ENCODE measurements at regions not wholly inside any gene's neighbourhood (a gene's known extent, or its start where the extent isn't known, plus 50 kb on each side); places are given as distances from the start of the nearest gene placed in this dataset.

GRCh38 chr2:64328415-64328722 is 125.6 kb upstream of the LGALSL start:
- Histone ChIP-seq H3K27me3 (replicated peaks in 1 of 4; ENCODE audit: control extremely low read depth in 1 of 4, control insufficient read depth in 3 of 4, insufficient read depth in 4 of 4, low read length in 3 of 4) (no peaks in the 10 kb centered on the region), H3K79me2 (ENCODE audit: control insufficient read depth, insufficient read depth, low read length) (no peaks in the 10 kb centered on the region), H3K4me3 (ENCODE audit: control extremely low read depth in 1 of 5, extremely low read depth in 1 of 5, insufficient read depth in 1 of 5, low read depth in 2 of 5, low read length in 4 of 5) (no peak overlapping the region), H3K4me1 (ENCODE audit: control insufficient read depth in 2 of 2, insufficient read depth in 2 of 2, low read length in 2 of 2) (peaks cover 26 to 39% of the 10 kb centered on the region in 2 donors), H3K36me3 (replicated peaks in 1 of 2; ENCODE audit: control extremely low read depth in 1 of 2, control insufficient read depth in 1 of 2, extremely low read depth in 1 of 2, insufficient read depth in 2 of 2, low read length in 1 of 2) (no peaks in the 10 kb centered on the region), H2AFZ (ENCODE audit: insufficient read depth, low read depth, low read length, poor library complexity, severe bottlenecking) (peak overlapping the region; percentile 79), H3K4me2 (replicated peaks; ENCODE audit: low read depth, low read length, poor library complexity, severe bottlenecking) (peak overlapping the region; percentile 78), H3K9ac (ENCODE audit: low read length) (no peak overlapping the region), H3K9me3 (ENCODE audit: control extremely low read depth in 1 of 3, control insufficient read depth in 2 of 3, insufficient read depth in 1 of 3, low read length in 2 of 3) (no peaks in the 10 kb centered on the region), H4K20me1 (ENCODE audit: control insufficient read depth, insufficient read depth, low read length, poor library complexity, severe bottlenecking) (no peaks in the 10 kb centered on the region), H3K27ac (ENCODE audit: low read length in 2 of 2) (peak overlapping the region in 1 of 2 donors; percentile 53)
- intact Hi-C loops (cut with micrococcal nuclease): loop anchor here (1.0 to 5.0 kb wide), 6 partner anchors 66 to 636 kb away; partner anchors contain the start of gene PELI1
- TF ChIP-seq EZH2 (IDR thresholded peaks at IDR 0.05; ENCODE audit: borderline replicate concordance, insufficient read depth, low read depth, low read length, poor library complexity, severe bottlenecking): no peak
- no peak for TF ChIP-seq CTCF (IDR thresholded peaks at IDR 0.05)
- H3K4me3 Mint-ChIP-seq: peak overlapping the region; percentile 71
- no peaks in the 10 kb centered on the region for H3K9me3 Mint-ChIP-seq (ENCODE audit: insufficient read depth)
- ATAC-seq (ENCODE audit: low read depth) (no peak), DNase-seq (no peak)
- H3K27ac Mint-ChIP-seq: peak overlapping the region; percentile 83
- CTCF ChIA-PET: interaction anchor here (0.6 to 11.9 kb wide), 61 partner anchors 8 to 835 kb away, joined by 3 to 612 read pairs (median 6); partner anchors contain the start of gene AFTPH
- H3K27me3 Mint-ChIP-seq: no peaks in the 10 kb centered on the region
- 80% methylated on average over 5 of the region's 8 CpGs for WGBS (ENCODE audit: insufficient coverage)
- peaks cover 44% of the 10 kb centered on the region for H3K4me1 Mint-ChIP-seq
- POLR2A ChIA-PET: interaction anchor here (3.7 to 3.8 kb wide), 2 partner anchors 186 to 279 kb away, joined by 18 to 30 read pairs; no protein-coding TSS in a partner anchor

GRCh38 chr2:64328756-64329155 is 125.2 kb upstream of the LGALSL start:
- no peaks in the 10 kb centered on the region for H3K79me2 ChIP-seq (ENCODE audit: control insufficient read depth, insufficient read depth, low read length)
- no peak overlapping the region for H3K4me3 ChIP-seq (ENCODE audit: control extremely low read depth in 1 of 5, extremely low read depth in 1 of 5, insufficient read depth in 1 of 5, low read depth in 2 of 5, low read length in 4 of 5)
- WGBS (ENCODE audit: insufficient coverage): 84% methylated on average over 3 of the region's 3 CpGs
- H3K4me2 ChIP-seq (replicated peaks; ENCODE audit: low read depth, low read length, poor library complexity, severe bottlenecking): no peak overlapping the region
- CTCF ChIA-PET: interaction anchor here (0.6 to 11.9 kb wide), 45 partner anchors 10 to 638 kb away, joined by 3 to 612 read pairs (median 8); partner anchors contain the start of gene AFTPH
- DNase-seq (no peak), ATAC-seq (ENCODE audit: low read depth) (no peak)
- Mint-ChIP-seq H3K27ac (peak overlapping the region; percentile 12), H3K9me3 (ENCODE audit: insufficient read depth) (no peaks in the 10 kb centered on the region), H3K27me3 (no peaks in the 10 kb centered on the region), H3K4me1 (peaks cover 44% of the 10 kb centered on the region), H3K4me3 (no peak overlapping the region)
- H4K20me1 ChIP-seq (ENCODE audit: control insufficient read depth, insufficient read depth, low read length, poor library complexity, severe bottlenecking): no peaks in the 10 kb centered on the region
- no peaks in the 10 kb centered on the region for H3K27me3 ChIP-seq (replicated peaks in 1 of 4; ENCODE audit: control extremely low read depth in 1 of 4, control insufficient read depth in 3 of 4, insufficient read depth in 4 of 4, low read length in 3 of 4)
- peaks cover 26 to 39% of the 10 kb centered on the region in 2 donors for H3K4me1 ChIP-seq (ENCODE audit: control insufficient read depth in 2 of 2, insufficient read depth in 2 of 2, low read length in 2 of 2)
- TF ChIP-seq EZH2 (IDR thresholded peaks at IDR 0.05; ENCODE audit: borderline replicate concordance, insufficient read depth, low read depth, low read length, poor library complexity, severe bottlenecking) (no peak), CTCF (IDR thresholded peaks at IDR 0.05) (no peak)
- H3K36me3 ChIP-seq (replicated peaks in 1 of 2; ENCODE audit: control extremely low read depth in 1 of 2, control insufficient read depth in 1 of 2, extremely low read depth in 1 of 2, insufficient read depth in 2 of 2, low read length in 1 of 2): no peaks in the 10 kb centered on the region
- intact Hi-C loops (cut with micrococcal nuclease): loop anchor here (1.0 to 5.0 kb wide), 6 partner anchors 66 to 636 kb away; partner anchors contain the start of gene PELI1
- no peaks in the 10 kb centered on the region for H3K9me3 ChIP-seq (ENCODE audit: control extremely low read depth in 1 of 3, control insufficient read depth in 2 of 3, insufficient read depth in 1 of 3, low read length in 2 of 3)
- no peak overlapping the region for H3K27ac ChIP-seq (ENCODE audit: low read length in 2 of 2)
- POLR2A ChIA-PET: interaction anchor here (3.7 to 3.8 kb wide), 2 partner anchors 186 to 279 kb away, joined by 18 to 30 read pairs; no protein-coding TSS in a partner anchor
- no peak overlapping the region for H2AFZ ChIP-seq (ENCODE audit: insufficient read depth, low read depth, low read length, poor library complexity, severe bottlenecking)
- H3K9ac ChIP-seq (ENCODE audit: low read length): no peak overlapping the region

All from B cell (primary cell).